GM23338 (cell line): ENCODE measurements at regions not wholly inside any gene's neighbourhood (a gene's known extent, or its start where the extent isn't known, plus 50 kb on each side); places are given as distances from the start of the nearest gene placed in this dataset.
A peak's percentile ranks its signal among the peaks of the same experiment; 100 is the strongest.

Source experiments
- ATAC-seq: fragments of 200-7000 bp; cut with Tn5 transposase; 3 replicates; pipeline ENCODE4 v1.9.1; 2020
- DNase-seq: peaks from one replicate; pipeline ENCODE4 v3.0.0-alpha.2; 2015; ENCODE audit warnings: low spot score
- H2AFZ ChIP-seq: fragments of 200-600 bp; sonication (generic); 2 replicates; pipeline ENCODE4 v1.8.0; 2016; ENCODE audit warnings: antibody characterized with exemption, mild to moderate bottlenecking, moderate library complexity
- H3F3A ChIP-seq: fragments of 200-600 bp; sonication (generic); replicated peaks from 2 replicates; pipeline ENCODE4 v1.8.0; 2017; ENCODE audit warnings: antibody characterized with exemption, mixed run types, low read depth
- H3K27ac ChIP-seq: fragments of 200-600 bp; sonication (generic); 2 replicates; pipeline ENCODE4 v1.6.1; 2016; ENCODE audit warnings: low read depth
- H3K27me3 ChIP-seq: fragments of 200-600 bp; sonication (generic); 2 replicates; pipeline ENCODE4 v1.8.0; 2016; ENCODE audit warnings: mild to moderate bottlenecking, mixed run types, moderate library complexity; ENCODE audit not compliant: insufficient read depth
- H3K36me3 ChIP-seq: fragments of 200-600 bp; sonication (generic); 2 replicates; pipeline ENCODE4 v1.8.0; 2016; ENCODE audit warnings: mild to moderate bottlenecking; ENCODE audit not compliant: insufficient read depth
- H3K4me1 ChIP-seq: fragments of 200-600 bp; sonication (generic); 2 replicates; pipeline ENCODE4 v1.8.0; 2016; ENCODE audit warnings: mild to moderate bottlenecking, moderate library complexity; ENCODE audit not compliant: insufficient read depth
- H3K4me2 ChIP-seq: fragments of 200-600 bp; sonication (generic); 2 replicates; pipeline ENCODE4 v1.7.1; 2017; ENCODE audit warnings: mixed run types
- H3K4me3 ChIP-seq: fragments of 200-600 bp; sonication (generic); 2 replicates; pipeline ENCODE4 v1.6.1; 2016; ENCODE audit warnings: mixed run types
- H3K79me2 ChIP-seq: fragments of 200-600 bp; sonication (generic); replicated peaks from 2 replicates; pipeline ENCODE4 v1.8.0; 2017; ENCODE audit warnings: mild to moderate bottlenecking; ENCODE audit not compliant: insufficient read depth
- H3K9me2 ChIP-seq: fragments of 200-600 bp; sonication (generic); 2 replicates; pipeline ENCODE4 v1.8.0; 2017; ENCODE audit not compliant: insufficient read depth
- H4K20me1 ChIP-seq: fragments of 200-600 bp; sonication (generic); replicated peaks from 2 replicates; pipeline ENCODE4 v1.8.0; 2017; ENCODE audit warnings: mild to moderate bottlenecking; ENCODE audit not compliant: insufficient read depth
- H3K27ac Mint-ChIP-seq: 2 replicates; pipeline ENCODE4 v1.8.0; 2020; ENCODE audit warnings: inconsistent platforms, mild to moderate bottlenecking, moderate library complexity, mixed read lengths
- H3K27me3 Mint-ChIP-seq: 3 replicates; pipeline ENCODE4 v1.8.0; 2022; ENCODE audit warnings: low read depth, mild to moderate bottlenecking, moderate library complexity, mixed read lengths, inconsistent platforms; ENCODE audit not compliant: insufficient read depth, poor library complexity
- H3K36me3 Mint-ChIP-seq: 3 replicates; pipeline ENCODE4 v1.8.0; 2021; ENCODE audit warnings: low read depth, mild to moderate bottlenecking, inconsistent platforms, moderate library complexity, mixed read lengths
- H3K4me1 Mint-ChIP-seq: 3 replicates; pipeline ENCODE4 v1.8.0; 2020; ENCODE audit warnings: mild to moderate bottlenecking, inconsistent platforms, mixed read lengths
- H3K4me3 Mint-ChIP-seq: 3 replicates; pipeline ENCODE4 v1.8.0; 2021; ENCODE audit warnings: moderate library complexity, mild to moderate bottlenecking, inconsistent platforms, mixed read lengths
- H3K9me3 Mint-ChIP-seq: 3 replicates; pipeline ENCODE4 v1.8.0; 2020; ENCODE audit warnings: moderate library complexity, mild to moderate bottlenecking, inconsistent platforms, mixed read lengths
- CREB1 ChIP-seq: fragments of 250-450 bp; sonication (Bioruptor Pico); IDR thresholded peaks from 2 replicates; pipeline ENCODE4 v1.5.0; 2020; ENCODE audit warnings: low read depth, mild to moderate bottlenecking, moderate library complexity
- ETS1 ChIP-seq: IDR thresholded peaks from 2 replicates; pipeline ENCODE4 v1.6.1; 2016; ENCODE audit warnings: antibody characterized with exemption
- EZH2phosphoT487 ChIP-seq: fragments of 200-600 bp; sonication (generic); IDR thresholded peaks from one replicate; pipeline ENCODE4 v1.8.1; 2018; ENCODE audit warnings: antibody characterized with exemption; ENCODE audit not compliant: unreplicated experiment
- JUNB ChIP-seq: IDR thresholded peaks from one replicate; pipeline ENCODE4 v1.6.1; 2016; ENCODE audit warnings: antibody characterized with exemption; ENCODE audit not compliant: unreplicated experiment
- POLR2AphosphoS5 ChIP-seq: IDR thresholded peaks from 2 replicates; pipeline ENCODE4 v1.6.1; 2016; ENCODE audit warnings: antibody characterized with exemption, low read depth
- STAT1 ChIP-seq: IDR thresholded peaks from one replicate; pipeline ENCODE4 v1.6.1; 2016; ENCODE audit warnings: antibody characterized with exemption; ENCODE audit not compliant: unreplicated experiment
- ZNF331 ChIP-seq: fragments of 250-450 bp; sonication (Bioruptor Pico); IDR thresholded peaks from 2 replicates; pipeline ENCODE4 v1.5.0; 2020; ENCODE audit warnings: low read depth, mild to moderate bottlenecking, moderate library complexity
- ZNF462 ChIP-seq: fragments of 250-450 bp; sonication (Bioruptor Pico); IDR thresholded peaks from 2 replicates; pipeline ENCODE4 v1.5.0; 2020; ENCODE audit warnings: mild to moderate bottlenecking, moderate library complexity
- TF ChIP-seq, protein P1 (sequence below): IDR thresholded peaks from one replicate; pipeline ENCODE4 v1.6.1; 2018; ENCODE audit warnings: antibody characterized with exemption; ENCODE audit not compliant: unreplicated experiment
- TF ChIP-seq, protein P2 (sequence below), 2 experiments: fragments of 200-600 bp in 1 of 2; sonication (generic) in 1 of 2; conservative IDR thresholded peaks; 2 replicates each; pipeline versions ENCODE4 v1.5.1 to v1.6.1; 2016 to 2017; ENCODE audit warnings: antibody characterized with exemption in 2 of 2, low read depth in 2 of 2, mild to moderate bottlenecking in 2 of 2, moderate library complexity in 1 of 2

DNA sequence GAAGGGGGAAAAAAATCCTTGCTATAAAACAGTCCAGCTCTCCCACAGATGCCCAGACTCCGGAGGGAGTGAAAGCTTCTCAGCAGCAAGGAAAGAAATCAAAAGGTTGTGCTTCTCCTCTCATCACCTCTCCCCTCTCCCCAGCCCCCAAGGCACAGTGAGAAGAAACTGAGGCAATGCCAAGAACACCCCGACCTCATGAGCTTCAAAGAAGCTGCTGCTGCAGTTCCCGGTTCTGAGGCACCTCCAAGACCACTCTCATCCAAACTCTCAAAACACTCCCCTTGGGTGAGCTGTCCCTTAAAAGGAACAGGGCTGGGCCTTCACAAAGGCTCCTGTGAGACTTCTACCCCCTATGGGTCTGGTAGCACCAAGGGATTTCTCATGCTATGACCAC is 62.0 kb upstream of the KLF7 start:
- H3K4me3 ChIP-seq, result peak overlapping the region; percentile 18
- peaks cover 5% of the 10 kb centered on the region for H3F3A ChIP-seq
- H3K36me3 ChIP-seq, result no peaks in the 10 kb centered on the region
- no peak for TF ChIP-seq ETS1
- no peak for TF ChIP-seq EZH2phosphoT487
- no peak for TF ChIP-seq ZNF462 (CRISPR knock-in tag)
- no peak for TF ChIP-seq CREB1 (CRISPR knock-in tag)
- no peak for TF ChIP-seq JUNB
- TF ChIP-seq, protein P1, sequence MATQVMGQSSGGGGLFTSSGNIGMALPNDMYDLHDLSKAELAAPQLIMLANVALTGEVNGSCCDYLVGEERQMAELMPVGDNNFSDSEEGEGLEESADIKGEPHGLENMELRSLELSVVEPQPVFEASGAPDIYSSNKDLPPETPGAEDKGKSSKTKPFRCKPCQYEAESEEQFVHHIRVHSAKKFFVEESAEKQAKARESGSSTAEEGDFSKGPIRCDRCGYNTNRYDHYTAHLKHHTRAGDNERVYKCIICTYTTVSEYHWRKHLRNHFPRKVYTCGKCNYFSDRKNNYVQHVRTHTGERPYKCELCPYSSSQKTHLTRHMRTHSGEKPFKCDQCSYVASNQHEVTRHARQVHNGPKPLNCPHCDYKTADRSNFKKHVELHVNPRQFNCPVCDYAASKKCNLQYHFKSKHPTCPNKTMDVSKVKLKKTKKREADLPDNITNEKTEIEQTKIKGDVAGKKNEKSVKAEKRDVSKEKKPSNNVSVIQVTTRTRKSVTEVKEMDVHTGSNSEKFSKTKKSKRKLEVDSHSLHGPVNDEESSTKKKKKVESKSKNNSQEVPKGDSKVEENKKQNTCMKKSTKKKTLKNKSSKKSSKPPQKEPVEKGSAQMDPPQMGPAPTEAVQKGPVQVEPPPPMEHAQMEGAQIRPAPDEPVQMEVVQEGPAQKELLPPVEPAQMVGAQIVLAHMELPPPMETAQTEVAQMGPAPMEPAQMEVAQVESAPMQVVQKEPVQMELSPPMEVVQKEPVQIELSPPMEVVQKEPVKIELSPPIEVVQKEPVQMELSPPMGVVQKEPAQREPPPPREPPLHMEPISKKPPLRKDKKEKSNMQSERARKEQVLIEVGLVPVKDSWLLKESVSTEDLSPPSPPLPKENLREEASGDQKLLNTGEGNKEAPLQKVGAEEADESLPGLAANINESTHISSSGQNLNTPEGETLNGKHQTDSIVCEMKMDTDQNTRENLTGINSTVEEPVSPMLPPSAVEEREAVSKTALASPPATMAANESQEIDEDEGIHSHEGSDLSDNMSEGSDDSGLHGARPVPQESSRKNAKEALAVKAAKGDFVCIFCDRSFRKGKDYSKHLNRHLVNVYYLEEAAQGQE, result no peak
- TF ChIP-seq STAT1, result no peak
- no peak for TF ChIP-seq POLR2AphosphoS5
- TF ChIP-seq, protein P2, sequence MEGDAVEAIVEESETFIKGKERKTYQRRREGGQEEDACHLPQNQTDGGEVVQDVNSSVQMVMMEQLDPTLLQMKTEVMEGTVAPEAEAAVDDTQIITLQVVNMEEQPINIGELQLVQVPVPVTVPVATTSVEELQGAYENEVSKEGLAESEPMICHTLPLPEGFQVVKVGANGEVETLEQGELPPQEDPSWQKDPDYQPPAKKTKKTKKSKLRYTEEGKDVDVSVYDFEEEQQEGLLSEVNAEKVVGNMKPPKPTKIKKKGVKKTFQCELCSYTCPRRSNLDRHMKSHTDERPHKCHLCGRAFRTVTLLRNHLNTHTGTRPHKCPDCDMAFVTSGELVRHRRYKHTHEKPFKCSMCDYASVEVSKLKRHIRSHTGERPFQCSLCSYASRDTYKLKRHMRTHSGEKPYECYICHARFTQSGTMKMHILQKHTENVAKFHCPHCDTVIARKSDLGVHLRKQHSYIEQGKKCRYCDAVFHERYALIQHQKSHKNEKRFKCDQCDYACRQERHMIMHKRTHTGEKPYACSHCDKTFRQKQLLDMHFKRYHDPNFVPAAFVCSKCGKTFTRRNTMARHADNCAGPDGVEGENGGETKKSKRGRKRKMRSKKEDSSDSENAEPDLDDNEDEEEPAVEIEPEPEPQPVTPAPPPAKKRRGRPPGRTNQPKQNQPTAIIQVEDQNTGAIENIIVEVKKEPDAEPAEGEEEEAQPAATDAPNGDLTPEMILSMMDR (conservative IDR thresholded peaks at IDR 0.05; ENCODE audit: low read depth in 2 of 2), result no peak
- no peak for TF ChIP-seq ZNF331 (CRISPR knock-in tag)
- H3K4me1 Mint-ChIP-seq, result peaks cover 65% of the 10 kb centered on the region
- no peaks in the 10 kb centered on the region for H3K9me3 Mint-ChIP-seq
- ATAC-seq (no peak), DNase-seq (no peak)
- peak overlapping the region; percentile 66; the same call in 1 of the 2 replicates for H3K27ac Mint-ChIP-seq
- H3K27me3 Mint-ChIP-seq, result peaks cover 16% of the 10 kb centered on the region
- no peaks in the 10 kb centered on the region for H4K20me1 ChIP-seq
- peaks cover 32% of the 10 kb centered on the region for H3K4me1 ChIP-seq
- peak overlapping the region; percentile 67 for H3K4me2 ChIP-seq
- peak overlapping the region; percentile 57; the same call in 1 of the 3 replicates for H3K4me3 Mint-ChIP-seq
- 0 out of 2 replicates have a peak overlapping the region, but pooled peaks have one; percentile 69 for H3K27ac ChIP-seq
- no peaks in the 10 kb centered on the region for H3K27me3 ChIP-seq
- no peaks in the 10 kb centered on the region for H3K79me2 ChIP-seq
- H2AFZ ChIP-seq, result peak overlapping the region; percentile 84; the same call in 1 of the 2 replicates
- H3K9me2 ChIP-seq, result no peaks in the 10 kb centered on the region
- no peaks in the 10 kb centered on the region for H3K36me3 Mint-ChIP-seq
